ENCODE measurements at regions not wholly inside any gene's neighbourhood (a gene's known extent, or its start where the extent isn't known, plus 50 kb on each side); places are given as distances from the start of the nearest gene placed in this dataset.
"Not testable (repeated sequence)": the region's sequence is repeated elsewhere in the genome, so short reads cannot be mapped to it uniquely, and the experiment has no call there.

DNA sequence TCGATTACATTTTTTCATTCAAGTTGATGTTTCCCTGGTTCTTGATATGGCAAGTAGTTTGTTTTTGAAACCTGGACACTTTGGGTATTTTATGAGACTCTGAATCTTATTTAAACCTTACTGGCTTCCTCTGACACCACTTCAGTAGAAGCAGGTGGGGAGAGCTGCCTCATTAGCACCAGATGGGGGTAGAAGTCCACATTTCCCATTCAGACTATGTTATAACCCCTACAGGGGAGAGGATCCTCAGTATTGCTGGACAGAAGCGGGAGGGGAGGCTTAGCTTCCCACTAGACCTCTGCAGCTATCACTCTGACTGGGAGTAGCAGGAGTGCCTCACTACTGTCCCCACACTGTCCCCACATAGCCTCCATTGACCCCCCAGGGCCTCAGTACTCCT, 145.3 kb upstream of the SLC35G4 start:
- no peak for DNase-seq (ENCODE audit: low spot score)

DNA sequence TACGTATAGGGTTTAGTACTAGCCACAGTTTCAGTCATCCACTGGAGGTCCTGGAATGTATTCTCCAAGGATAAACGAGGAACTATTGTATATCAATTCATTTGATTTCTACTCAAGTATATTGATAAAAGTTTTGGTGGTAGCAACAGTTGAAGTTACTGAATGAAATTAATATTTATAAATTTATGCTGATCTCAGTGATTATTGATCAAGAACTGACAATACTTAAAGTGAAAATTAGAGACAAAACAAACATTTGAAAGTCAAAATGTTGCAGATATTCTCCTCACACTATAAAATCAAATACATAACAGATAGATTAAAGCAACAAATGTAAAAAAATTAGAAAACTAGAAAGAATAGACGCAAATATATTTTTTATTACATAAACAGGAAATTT, 150.9 kb upstream of the SLC35G4 start:
- no peak for DNase-seq (ENCODE audit: low spot score)

DNA sequence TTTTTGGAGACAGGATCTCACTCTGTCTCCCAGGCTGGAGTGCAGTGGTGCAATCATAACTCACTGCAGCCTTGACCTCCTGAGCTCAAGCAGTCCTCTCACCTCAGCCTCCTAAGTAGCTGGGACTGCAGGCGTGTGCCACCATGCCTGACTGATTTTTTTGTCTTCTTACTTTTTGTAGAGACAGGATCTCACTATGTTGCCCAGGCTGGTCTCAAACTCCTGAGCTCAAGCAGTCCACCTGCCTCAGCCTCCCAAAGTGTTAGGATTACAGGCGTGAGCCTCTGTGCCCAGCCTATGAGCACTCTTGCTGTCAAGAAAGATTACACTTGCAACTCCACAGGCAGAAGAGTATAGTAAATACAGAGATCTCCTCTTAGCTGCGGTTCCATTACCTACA, 151.5 kb upstream of the SLC35G4 start:
- not testable (repeated sequence) for DNase-seq (ENCODE audit: low spot score)

DNA sequence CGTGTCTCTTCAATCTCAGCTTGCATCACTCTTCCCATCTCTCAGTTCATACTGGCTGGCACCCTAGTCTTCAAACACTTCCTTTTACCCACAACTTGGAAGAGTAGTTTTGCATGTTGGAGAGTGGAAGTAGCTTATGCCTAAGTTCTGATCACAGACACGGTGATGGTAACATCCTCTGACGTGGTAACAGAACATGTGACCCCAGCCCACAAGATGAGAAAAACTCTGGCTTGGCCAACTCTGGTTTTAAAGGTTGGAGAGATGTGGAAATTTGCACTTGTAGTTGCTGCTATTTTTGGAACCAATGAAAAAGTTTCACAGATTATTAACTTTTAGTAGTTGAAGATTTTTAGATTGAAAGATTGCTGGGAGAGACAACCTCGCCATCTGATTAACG, 155.4 kb upstream of the SLC35G4 start:
- no peak for DNase-seq (ENCODE audit: low spot score)

DNA sequence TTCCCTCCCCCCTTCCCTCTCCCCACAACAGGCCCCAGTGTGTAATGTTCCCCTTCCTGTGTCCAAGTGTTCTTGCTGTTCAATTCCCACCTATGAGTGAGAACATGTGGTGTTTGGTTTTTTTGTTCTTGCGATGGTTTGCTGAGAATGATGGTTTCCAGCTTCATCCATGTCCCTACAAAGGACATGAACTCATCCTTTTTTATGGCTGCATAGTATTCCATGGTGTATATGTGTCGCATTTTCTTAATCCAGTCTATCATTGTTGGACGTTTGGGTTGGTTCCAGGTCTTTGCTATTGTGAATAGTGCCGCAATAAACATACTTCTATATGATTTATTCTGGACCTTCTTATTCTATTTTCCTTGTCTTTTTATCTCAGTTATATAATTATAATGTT, 165.2 kb upstream of the SLC35G4 start:
- not testable (repeated sequence) for DNase-seq (ENCODE audit: low spot score)

DNA sequence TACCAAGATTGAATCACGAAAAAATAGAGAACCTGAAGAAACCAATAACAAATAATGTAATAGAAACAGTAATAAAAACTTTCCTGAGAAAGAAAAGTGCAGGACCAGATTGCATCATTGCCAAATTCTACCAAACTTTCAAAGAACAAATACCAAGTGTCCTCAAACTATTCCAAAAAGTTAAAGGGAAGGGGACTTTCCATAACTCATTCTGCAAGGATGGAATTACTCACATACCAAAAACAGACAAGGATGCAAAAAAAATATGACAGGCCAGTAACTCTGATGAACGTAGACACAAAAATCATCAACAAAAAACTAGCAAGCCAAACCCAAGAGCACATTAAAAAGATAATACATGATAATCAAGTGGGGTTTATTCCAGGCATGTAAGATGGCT, 172.3 kb upstream of the SLC35G4 start:
- no peak for DNase-seq (ENCODE audit: low spot score)

DNA sequence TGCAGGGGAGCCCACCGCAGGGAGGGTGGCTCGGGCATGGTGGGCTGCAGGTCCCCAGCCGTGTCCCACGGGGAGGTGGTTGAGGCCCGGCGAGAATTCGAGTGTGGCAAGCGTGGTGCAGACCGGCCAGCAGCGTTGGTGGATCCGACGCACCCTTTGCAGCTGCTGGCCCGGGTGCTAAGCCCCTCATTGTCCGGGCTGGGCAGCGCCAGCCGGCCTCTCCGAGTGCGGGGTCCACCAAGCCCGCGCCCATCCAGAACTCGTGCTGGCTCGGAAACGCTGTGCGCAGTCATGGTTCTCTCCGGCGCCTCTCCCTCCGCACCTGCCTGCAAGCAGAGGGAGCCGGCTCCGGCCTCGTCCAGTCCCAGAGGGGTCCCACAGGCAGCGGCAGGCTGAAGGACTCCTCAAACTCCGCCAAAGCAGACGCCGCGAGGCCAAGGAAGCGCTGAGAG, 177.0 kb upstream of the SLC35G4 start:
- DNase-seq (ENCODE audit: low spot score), result no peak

DNA sequence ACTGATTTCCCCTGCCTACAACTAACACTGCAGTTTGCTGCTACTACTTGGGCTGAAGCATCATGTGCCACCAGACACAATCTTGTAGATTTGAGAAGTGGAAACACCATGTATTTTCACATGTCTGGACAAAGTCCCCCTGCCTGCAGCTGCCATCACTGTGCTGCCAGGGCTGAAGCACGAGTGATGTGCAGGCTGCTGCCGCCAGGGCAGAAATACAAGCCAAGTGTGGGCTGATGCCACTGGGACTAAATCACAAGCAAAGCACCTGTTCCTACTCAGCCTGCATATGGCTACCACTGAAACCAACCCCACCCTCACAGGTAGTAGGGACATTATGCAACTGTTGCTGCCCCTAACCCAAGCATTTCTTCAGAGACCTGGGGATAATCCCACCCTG, 179.5 kb upstream of the SLC35G4 start:
- no peak for DNase-seq (ENCODE audit: low spot score)

- DNase-seq (ENCODE audit: low spot score), result no peak
Measured at GRCh38 chr18:11425211-11425610, 184.2 kb upstream of the SLC35G4 start.

GRCh38 chr18:11419338-11419737, 190.1 kb upstream of the SLC35G4 start:
- no peak for DNase-seq (ENCODE audit: low spot score)

DNA sequence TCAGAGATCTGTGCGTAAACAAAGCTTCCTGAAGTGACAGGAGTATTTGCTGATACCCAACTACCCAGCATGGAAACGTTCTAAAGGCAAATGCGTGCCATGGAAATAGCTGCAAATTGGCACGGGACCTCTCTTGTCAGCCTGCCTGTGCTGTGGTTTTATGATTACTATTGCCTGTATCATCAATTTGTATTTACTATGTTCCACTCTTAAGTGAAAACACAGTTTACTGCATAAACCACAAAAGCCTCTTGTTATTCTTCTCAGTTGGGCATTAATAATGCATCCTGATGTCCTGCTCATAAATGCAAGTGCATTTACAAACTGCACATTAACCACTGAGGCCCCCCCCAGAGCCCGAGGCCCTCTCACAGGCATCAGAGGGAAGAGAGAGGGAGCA, 196.6 kb upstream of the SLC35G4 start:
- no peak for DNase-seq (ENCODE audit: low spot score)

DNA sequence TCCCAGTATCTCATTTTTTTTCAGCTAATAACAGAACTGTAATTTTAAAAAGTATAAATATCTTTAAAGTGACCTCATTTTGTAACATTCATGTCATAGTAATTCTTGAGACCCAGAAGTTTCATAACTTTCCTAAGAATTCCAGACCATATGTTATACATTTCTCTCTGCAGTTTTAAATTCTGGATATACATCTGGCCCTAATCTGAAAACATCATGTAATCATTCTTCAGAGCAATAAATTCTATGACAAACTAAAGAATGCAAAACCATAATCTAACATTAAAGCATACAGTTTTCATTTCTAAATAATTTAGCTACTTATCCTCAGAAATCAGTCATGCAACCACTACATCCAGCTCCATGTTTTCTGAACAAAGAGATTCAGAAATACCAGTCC, 198.3 kb upstream of the SLC35G4 start:
- DNase-seq (ENCODE audit: low spot score), result no peak

DNA sequence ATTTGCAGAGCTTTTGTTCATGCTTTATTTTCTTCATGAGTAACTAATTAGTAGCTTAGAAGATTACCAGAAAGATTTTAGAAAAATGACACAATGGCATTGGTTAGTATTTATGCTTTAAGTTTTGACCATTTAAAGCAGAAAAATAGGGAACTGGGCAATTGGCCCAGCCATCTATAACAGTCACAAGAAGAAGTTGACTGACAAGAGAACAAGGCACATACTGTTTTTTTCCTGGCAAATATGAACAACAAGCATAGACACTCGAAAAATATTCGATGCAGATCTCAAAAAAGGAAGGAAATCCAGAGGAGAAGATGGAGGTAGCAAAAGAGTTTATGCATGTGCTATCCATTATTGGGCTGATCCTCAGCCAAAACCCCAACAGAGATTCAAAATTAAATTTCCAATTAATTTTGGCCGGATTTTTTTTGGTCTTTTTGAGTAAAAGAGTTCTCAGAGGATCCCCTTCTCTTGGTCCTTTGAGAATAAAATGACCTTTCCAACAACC, 200.8 kb upstream of the SLC35G4 start:
- no peak for DNase-seq (ENCODE audit: low spot score)

DNA sequence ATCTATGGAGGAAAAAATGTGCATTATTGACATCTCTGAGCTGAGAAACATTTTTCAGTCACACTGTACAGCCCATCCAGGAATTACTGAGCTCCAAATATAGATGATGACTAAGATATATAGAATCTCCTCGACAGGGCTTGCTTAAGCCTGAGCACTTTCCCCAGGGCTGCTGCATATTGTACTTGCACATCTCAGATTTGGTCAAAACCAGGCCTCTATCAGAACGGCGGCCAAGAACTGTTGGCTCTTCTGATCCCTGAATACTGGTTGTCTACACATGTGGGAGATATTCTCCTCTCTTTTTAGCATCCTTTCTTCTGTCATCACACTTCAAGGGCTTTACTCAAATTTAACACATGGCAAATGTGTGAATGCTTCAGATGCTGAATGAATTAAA, 201.5 kb upstream of the SLC35G4 start:
- no peak for DNase-seq (ENCODE audit: low spot score)

- no peak for DNase-seq (ENCODE audit: low spot score)
Measured at GRCh38 chr18:11405804-11406203, 203.6 kb upstream of the SLC35G4 start.

- DNase-seq (ENCODE audit: low spot score), result no peak
Measured at GRCh38 chr18:11400703-11401102, 208.7 kb upstream of the SLC35G4 start.

GRCh38 chr18:11398625-11399024, 210.8 kb upstream of the SLC35G4 start:
- no peak for DNase-seq (ENCODE audit: low spot score)

- no peak for DNase-seq (ENCODE audit: low spot score)
Measured at GRCh38 chr18:11392980-11393885, 216.2 kb upstream of the SLC35G4 start.

DNA sequence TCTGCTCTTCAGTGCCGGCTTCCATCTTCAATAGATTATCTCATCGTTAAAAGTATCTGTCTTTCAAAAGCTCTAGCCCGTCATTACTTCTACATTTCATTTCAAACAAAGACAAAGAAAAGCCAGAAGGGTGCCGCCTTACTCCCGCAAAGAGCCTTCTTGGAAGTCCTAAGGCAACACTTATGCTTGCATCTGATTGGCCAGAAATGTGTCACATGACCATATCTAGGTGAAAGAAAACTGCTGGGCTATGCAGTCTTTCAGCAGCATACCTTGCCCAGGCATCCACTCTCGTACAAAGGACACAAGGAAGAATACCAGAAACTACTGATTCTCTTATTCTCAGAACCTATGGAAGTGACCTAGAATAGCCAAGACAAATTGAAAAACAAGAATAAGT, 217.1 kb upstream of the SLC35G4 start:
- no peak for DNase-seq (ENCODE audit: low spot score)

GRCh38 chr18:11391661-11392060, 217.7 kb upstream of the SLC35G4 start:
- DNase-seq (ENCODE audit: low spot score), result no peak

GRCh38 chr18:11388755-11389680, 220.4 kb upstream of the SLC35G4 start:
- DNase-seq (ENCODE audit: low spot score), result no peak

- no peak for DNase-seq (ENCODE audit: low spot score)
Measured at GRCh38 chr18:11387880-11388279, 221.5 kb upstream of the SLC35G4 start.

GRCh38 chr18:11383381-11383780, 226.0 kb upstream of the SLC35G4 start:
- DNase-seq (ENCODE audit: low spot score), result no peak

All from hematopoietic multipotent progenitor cell treated with erythropoietin and hydrocortisone succinate and interleukin-3 and kit ligand, for 17 days (in vitro differentiated cells).